Left lung (tissue), 4 donors: ENCODE measurements at regions not wholly inside any gene's neighbourhood (a gene's known extent, or its start where the extent isn't known, plus 50 kb on each side); places are given as distances from the start of the nearest gene placed in this dataset.

ENCODE experiments used
- ATAC-seq: fragments of 200-7000 bp; cut with Tn5 transposase; one replicate; pipeline ENCODE4 v1.9.1; 2020; ENCODE audit warnings: moderate library complexity
- DNase-seq, 4 donors: peaks; one replicate each; pipeline ENCODE4 v3.0.0-alpha.2; 2013 to 2020
- H3K27ac ChIP-seq, 2 donors: fragments of 200-600 bp; sonication (generic) in 1 of 2; one replicate each; pipeline versions ENCODE4 v1.5.0 to v1.8.0; 2020 to 2021
- H3K27me3 ChIP-seq, 2 donors: fragments of 200-600 bp; sonication (generic) in 1 of 2; one replicate each; pipeline versions ENCODE4 v1.5.0 to v1.8.0; 2020 to 2021
- H3K36me3 ChIP-seq, 2 donors: fragments of 200-600 bp; sonication (generic) in 1 of 2; one replicate each; pipeline versions ENCODE4 v1.5.0 to v1.8.0; 2020 to 2021
- H3K4me1 ChIP-seq, 2 donors: fragments of 200-600 bp; one replicate each; pipeline ENCODE4 v1.8.0; 2021
- H3K4me3 ChIP-seq, 2 donors: fragments of 200-600 bp; sonication (generic) in 1 of 2; one replicate each; pipeline versions ENCODE4 v1.5.0 to v1.8.0; 2020 to 2021; ENCODE audit warnings: mild to moderate bottlenecking in 1 of 2
- H3K9me3 ChIP-seq, 2 donors: fragments of 200-600 bp; sonication (generic) in 1 of 2; one replicate each; pipeline versions ENCODE4 v1.5.0 to v1.8.0; 2020 to 2021
- CTCF ChIP-seq, 2 donors: fragments of 200-600 bp; sonication (generic) in 1 of 2; IDR thresholded peaks; one replicate each; pipeline versions ENCODE4 v1.5.0 to v1.8.0; 2021; ENCODE audit warnings: antibody characterized with exemption in 2 of 2
- intact Hi-C, 2 donors: fragments of 100-400 bp; cut with DNase I; formaldehyde crosslinking; loops; one replicate each; pipeline versions ENCODE4 v1.11.2 to v1.14.2; 2022
- donor health status: DM: no; HTN: yes; CAD: no.
- donor health status: DM: no; HTN: no; CAD: no.

- Histone ChIP-seq H3K4me1 (peaks cover 5 to 12% of the 10 kb centered on the region in 2 donors), H3K27me3 (peaks cover 0 to 4% of the 10 kb centered on the region in 2 donors), H3K4me3 (no peak overlapping the region), H3K36me3 (no peaks in the 10 kb centered on the region), H3K9me3 (no peaks in the 10 kb centered on the region), H3K27ac (no peak overlapping the region)
- ATAC-seq (no peak), DNase-seq (no peak)
- intact Hi-C loops = no loop called here
- no peak for TF ChIP-seq CTCF (IDR thresholded peaks at IDR 0.05)
These were observed 103.3 kb upstream of the PITX1 start for GRCh38 chr5:135137146-135137915.

DNA sequence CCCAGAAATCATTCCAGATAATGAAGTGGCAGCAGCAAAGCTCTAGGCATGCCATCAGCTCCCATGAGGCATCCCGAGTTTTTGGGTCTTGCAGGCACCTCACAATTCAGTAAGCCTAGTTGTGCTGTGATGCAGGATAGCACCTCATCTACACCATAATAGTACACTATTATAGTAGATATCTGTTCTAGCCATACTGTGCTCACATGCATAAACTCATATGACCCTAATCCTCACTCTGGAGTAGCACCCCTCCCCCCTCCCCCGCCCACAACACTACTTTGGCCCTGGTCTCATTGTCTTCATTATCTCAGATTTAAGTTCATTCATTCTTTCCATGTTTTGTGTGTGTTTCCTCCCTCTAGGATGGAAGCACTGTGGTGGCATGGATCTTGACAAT lies 102.5 kb upstream of the PITX1 start:
- no peak overlapping the region for H3K27ac ChIP-seq
- H3K4me1 ChIP-seq = peaks cover 5 to 12% of the 10 kb centered on the region in 2 donors
- DNase-seq = no peak
- H3K36me3 ChIP-seq = no peaks in the 10 kb centered on the region
- intact Hi-C loops = no loop called here
- H3K27me3 ChIP-seq = peaks cover 0 to 4% of the 10 kb centered on the region in 2 donors
- ATAC-seq = no peak
- H3K9me3 ChIP-seq = no peaks in the 10 kb centered on the region
- no peak for TF ChIP-seq CTCF (IDR thresholded peaks at IDR 0.05)
- no peak overlapping the region for H3K4me3 ChIP-seq

DNA sequence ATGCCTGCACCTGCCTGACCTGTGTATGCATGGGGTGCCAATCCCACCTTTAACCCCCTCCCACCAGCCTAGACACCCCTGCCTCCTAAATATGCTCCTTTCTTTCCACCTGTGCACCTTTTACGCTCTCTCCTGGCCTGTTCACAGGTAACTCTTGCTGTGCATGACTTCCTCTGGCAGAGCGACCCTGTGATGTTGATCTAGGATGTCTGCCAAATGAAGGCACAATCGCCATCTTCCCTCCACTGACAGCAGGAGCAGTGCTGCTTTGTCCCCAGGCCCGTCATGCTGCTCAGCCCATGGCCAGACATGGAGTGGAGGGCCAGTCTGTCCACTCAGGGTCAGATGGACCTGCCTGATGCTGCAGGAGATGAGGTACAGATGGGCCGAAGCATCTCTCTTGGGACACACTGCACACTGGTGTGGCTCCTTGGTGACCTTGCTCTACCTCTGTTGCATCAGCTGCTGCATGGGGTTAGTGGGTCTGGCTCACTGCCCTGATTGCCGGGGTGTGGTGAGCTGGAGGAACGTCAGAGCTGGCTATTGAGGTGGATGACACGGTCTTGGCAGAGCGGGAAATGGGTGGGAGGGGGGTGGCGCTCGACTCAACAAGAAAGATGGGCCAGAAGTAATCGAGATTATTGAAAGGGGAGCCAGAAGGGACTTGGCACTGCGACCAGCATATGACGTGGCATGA lies 101.7 kb upstream of the PITX1 start:
- H3K27ac ChIP-seq = no peak overlapping the region
- H3K4me1 ChIP-seq = peaks cover 5 to 12% of the 10 kb centered on the region in 2 donors
- H3K36me3 ChIP-seq = no peaks in the 10 kb centered on the region
- peaks cover 0 to 4% of the 10 kb centered on the region in 2 donors for H3K27me3 ChIP-seq
- DNase-seq (no peak), ATAC-seq (no peak)
- TF ChIP-seq CTCF (IDR thresholded peaks at IDR 0.05) = no peak
- H3K4me3 ChIP-seq = no peak overlapping the region
- no peaks in the 10 kb centered on the region for H3K9me3 ChIP-seq
- intact Hi-C loops = no loop called here

- no peak overlapping the region for H3K27ac ChIP-seq
- H3K4me1 ChIP-seq = peaks cover 5 to 12% of the 10 kb centered on the region in 2 donors
- H3K4me3 ChIP-seq = no peak overlapping the region
- no peaks in the 10 kb centered on the region for H3K36me3 ChIP-seq
- DNase-seq (no peak), ATAC-seq (peak; percentile 73)
- TF ChIP-seq CTCF (IDR thresholded peaks at IDR 0.05) = no peak
- H3K27me3 ChIP-seq = peaks cover 0 to 5% of the 10 kb centered on the region in 2 donors
- intact Hi-C loops = no loop called here
- no peaks in the 10 kb centered on the region for H3K9me3 ChIP-seq
These were observed 100.8 kb upstream of the PITX1 start for GRCh38 chr5:135134691-135135381.
